Ecto neural progenitor cell (in vitro differentiated cells): ENCODE measurements at regions not wholly inside any gene's neighbourhood (a gene's known extent, or its start where the extent isn't known, plus 50 kb on each side); places are given as distances from the start of the nearest gene placed in this dataset.

Source experiments
- DNase-seq: peaks from one replicate; pipeline ENCODE4 v3.0.0-alpha.2; 2018; ENCODE audit warnings: low spot score

- peak; percentile 73 for DNase-seq
These were observed 51.0 kb upstream of the TFAP2A start for GRCh38 chr6:10465629-10466499.
